Germinal center (tissue), 1 donor: ENCODE measurements at regions not wholly inside any gene's neighbourhood (a gene's known extent, or its start where the extent isn't known, plus 50 kb on each side); places are given as distances from the start of the nearest gene placed in this dataset.

Experiments used
- DNase-seq: peaks from one replicate; pipeline ENCODE4 v3.0.0; 2012; ENCODE audit warnings: mixed read lengths, low spot score

DNA sequence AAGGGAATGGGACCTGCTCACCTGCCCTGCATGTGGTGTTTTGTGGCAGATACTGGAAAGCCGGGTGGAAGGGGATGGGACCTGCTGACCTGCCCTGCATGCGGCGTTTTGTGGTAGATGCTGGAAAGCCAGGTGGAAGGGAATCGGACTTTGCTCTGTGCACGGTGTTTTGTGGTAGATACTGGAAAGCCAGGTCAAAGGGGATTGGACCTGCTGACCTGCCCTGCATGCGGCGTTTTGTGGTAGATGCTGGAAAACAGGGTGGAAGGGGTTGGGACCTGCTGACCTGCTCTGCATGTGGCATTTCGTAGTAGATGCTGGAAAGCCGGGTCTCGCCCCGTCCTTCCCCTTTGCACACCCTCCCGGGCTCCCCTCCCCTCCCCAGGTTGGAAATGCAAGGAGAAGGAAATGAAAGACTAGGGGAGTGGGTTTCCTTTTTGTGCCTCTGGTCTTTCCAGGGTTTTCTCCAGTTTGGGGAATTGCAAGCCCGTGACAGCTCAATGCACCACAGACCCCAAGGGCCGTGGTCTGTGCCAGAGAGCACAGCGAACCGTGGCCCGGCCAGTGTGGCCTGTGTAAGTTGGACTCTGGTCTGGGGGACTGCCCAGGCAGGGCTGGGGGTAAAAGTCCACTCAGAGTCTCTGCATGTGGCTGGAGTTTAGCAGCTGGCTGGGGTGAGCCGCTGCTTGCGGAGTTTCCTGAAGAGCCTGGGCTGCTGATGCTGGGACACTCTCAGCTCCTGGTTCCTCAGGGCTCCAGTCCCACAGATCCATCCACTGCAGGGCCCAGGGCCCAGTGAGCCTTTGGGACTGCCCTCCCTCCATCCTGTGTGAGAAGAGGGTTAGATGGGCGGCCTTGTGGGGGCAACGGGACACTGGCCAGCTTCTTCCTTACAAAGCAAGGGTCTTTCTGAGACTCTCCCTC, 105.5 kb downstream of the CRYAA start:
- no peak for DNase-seq

DNA sequence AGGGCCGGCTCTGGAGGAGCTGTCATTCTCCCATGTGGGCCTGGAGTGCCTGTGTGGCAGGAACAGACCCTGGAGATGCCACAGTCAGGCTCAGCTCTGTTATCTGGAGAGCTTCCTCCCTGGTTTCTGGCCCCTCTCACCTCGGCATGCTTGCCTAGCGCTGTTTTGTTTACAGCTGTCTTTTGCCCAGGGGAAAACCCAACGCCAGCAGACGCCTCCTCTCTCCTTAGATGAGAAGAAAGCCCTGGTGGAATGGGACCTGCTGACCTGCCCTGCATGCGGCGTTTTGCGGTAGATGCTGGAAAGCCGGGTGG, 104.9 kb downstream of the CRYAA start:
- peak; percentile 44 for DNase-seq

DNA sequence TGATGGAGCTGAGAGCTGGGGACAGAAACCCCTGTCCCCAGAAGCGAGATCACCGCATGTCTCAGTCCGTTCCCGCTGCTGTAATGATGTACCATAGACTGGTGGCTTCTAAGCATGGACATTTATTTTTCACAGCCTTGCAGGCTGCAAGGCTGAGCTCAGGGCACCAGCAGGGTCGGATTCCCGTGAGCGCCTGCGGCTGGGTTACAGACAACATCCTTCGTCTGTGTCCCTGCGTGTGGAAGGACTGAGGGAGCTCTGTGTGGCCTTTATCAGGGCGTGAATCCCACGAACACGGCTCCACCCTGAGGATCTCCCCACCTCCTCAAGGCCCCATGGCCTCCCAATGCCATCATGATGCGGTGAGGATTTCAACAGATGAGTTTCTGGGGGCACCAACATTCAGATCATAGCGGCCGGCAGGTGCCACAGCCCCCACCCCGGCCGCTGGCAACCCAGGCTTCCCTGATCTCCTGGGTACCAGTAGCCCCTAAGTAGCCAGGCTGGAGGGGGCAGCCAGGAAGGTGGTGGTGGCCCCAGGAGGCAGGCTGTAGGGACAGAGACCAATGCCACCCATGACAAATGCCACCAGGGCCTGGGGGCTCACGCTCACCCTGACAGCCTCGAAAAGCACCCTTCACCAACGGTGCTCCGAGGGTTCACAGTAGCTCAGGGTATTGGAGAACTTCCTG, 104.4 kb downstream of the CRYAA start:
- no peak for DNase-seq

DNA sequence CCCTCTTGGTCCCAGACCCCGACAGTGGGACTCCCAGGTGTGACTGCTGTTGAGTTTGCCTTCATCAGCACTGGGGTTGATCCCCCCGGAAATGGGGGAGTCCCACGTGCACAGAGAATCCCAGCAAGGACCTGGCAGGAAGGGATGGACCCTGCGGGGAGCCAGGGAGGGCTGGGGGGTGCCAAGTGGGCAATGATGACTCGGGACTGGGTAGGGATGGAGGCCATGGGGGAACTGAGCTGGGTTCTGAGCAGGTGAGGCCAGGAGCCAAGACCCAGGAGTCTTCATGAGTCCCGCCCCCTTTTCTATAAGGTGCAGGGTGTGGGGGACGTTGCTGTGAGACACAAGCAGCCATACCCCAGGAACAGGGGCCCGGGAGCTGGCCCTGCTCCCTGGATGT, 103.8 kb downstream of the CRYAA start:
- no peak for DNase-seq

DNA sequence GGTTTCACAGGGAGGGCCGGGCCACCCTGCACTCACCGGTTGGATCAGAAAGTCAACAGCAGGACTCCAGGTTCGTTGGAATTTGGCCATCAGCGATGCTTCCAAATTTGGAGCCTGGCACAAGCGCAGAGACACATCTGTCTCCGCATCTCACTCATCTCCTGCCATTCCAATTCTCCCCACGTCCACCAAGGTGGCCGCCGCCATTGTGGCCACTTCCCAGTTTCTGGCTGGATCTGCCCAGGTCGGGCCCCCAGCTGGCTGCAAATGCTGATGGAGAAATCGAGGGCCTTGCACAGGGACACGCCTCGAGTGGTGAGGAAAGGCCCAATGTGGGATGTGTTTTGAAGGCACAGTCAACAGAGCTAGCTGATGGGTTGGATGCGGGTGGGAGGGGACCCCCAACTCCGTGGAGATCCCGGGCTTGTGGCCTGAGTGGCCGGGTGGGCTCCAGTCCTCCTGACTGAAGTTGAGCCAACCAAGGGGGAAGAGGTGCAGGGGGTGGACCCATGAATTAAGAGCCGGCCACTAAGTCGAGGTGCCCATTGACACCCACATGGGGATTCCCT, 102.7 kb downstream of the CRYAA start:
- DNase-seq: no peak

DNA sequence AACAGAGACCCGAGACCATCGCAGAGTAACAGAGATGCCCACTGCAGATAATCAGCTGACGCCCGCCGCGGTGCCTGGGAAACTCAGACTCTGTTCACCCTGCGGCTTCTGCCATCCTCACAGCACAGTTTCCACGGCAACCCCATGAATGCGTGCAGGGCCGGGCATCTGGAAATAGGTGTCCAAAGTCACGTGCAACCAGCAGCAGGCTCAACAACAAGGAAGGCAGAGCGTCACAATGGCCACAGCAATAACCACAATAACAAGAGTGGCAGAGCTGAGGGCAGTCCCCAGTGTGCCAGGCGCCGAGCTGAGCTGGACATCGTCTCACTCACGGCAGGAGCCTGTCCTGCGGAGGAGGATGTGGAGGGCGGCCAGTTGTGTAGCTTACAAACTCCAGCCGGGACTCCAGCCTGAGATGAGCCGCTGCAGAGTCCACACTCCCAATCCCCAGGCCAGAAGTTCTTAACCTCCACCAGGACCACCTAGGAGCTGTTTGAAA, 102.0 kb downstream of the CRYAA start:
- DNase-seq: no peak

DNA sequence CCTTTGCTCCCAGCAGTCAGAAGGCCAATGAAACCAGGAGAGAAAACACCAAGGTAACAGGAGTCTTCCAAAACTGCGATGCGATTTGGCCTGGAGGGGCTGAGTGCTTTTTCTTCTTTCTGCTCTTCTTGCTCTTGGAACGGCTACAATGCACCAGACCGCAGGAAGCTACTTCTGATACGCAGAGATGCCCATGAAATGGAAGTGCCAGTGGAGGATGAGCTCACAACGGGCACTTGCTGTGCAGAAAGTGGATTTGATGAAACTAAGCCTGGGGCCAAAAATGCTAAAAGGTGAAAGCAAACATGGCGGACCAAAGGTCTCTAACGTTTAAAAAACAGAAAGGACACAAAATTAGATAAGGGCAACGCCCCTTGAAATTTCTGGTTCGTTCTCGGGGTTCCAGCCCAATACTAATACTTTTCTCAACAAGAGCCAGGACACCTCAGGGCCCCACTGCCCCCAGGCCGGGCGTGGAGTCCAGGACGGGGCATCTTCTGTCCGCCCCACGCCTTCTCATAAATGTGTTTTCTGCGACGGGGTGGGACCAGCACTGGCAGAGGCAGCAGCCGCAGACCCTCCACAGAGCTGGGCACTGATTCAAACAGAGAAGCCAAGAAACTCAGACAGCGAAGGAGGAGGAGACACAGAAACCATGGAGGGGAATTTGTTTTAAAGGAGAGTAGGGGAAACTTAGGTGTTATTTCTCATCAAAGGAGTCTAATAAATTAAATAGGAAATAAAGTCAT, 101.3 kb downstream of the CRYAA start:
- DNase-seq: no peak

DNA sequence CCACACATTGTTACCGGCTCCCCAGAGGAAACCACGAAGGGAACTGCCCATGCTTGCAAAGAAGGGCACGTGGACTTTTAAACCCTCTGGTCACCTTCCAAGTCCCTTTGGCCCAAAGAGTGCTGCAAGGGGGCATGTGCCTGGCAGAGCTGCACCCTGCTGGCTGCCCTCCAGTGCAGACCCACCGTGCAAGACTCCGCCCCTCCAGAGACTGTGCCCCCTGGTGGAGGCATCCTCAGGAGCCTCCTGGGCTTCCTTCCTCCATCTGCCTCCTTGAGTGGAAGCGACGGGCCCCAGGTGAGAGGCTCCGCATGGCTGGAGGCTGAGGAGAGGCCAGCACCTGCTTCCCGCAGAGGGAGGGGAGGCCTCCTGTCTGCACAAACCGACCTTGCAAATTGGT, 100.6 kb downstream of the CRYAA start:
- peak; percentile 77 for DNase-seq

DNA sequence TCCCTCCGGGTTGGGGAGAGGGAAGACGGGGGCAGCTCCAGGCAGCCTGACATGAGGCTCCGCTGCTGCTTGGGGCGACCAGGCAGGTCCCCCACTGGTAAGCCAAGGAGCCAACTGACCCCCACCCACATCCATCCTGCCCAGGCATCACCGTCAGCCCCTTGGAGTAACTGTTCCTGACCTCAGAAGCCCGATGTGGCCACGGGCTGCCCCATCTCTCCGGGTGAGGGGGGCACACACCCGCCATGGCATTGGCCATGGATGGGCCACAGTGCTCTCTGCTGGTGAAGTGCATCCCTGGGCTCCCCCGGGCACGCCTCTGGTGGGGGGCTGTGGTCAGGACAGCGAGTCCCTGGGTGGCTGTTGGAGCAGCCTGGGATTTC, 100.0 kb downstream of the CRYAA start:
- DNase-seq: no peak

DNA sequence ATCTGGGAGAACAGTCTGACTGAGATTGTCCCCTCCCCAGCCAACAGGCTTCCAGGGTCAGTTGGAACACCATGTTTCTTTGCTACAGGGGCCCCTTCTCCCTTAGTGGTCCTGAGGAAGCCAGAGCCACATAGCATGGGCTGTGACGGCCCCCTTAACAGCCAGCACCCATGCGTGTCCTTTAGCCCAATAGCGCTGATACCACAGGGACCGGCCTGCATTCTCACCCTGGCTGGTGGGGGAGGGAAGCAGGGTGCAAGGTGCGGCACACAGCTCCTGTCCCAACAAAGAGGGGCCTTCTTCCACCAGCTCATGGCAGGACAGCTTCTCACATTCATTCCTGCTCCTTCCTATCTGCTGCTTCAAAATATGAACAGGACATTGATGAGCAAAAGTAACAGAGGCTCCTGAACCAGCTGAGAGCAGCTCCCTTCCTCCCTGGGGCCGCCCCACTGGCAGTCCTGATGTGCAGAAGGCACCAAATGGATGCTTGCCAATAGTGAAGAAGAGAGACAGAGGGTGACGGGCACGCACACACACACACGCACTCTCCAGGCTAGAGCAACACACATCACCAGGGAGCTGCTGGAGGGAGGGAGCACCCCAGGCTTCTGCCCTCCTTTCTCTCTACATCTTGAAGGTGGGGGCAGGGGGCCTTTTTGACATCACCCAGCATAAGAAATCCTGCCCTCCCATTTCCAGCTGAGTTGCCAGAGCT, 99.4 kb downstream of the CRYAA start:
- DNase-seq: no peak

DNA sequence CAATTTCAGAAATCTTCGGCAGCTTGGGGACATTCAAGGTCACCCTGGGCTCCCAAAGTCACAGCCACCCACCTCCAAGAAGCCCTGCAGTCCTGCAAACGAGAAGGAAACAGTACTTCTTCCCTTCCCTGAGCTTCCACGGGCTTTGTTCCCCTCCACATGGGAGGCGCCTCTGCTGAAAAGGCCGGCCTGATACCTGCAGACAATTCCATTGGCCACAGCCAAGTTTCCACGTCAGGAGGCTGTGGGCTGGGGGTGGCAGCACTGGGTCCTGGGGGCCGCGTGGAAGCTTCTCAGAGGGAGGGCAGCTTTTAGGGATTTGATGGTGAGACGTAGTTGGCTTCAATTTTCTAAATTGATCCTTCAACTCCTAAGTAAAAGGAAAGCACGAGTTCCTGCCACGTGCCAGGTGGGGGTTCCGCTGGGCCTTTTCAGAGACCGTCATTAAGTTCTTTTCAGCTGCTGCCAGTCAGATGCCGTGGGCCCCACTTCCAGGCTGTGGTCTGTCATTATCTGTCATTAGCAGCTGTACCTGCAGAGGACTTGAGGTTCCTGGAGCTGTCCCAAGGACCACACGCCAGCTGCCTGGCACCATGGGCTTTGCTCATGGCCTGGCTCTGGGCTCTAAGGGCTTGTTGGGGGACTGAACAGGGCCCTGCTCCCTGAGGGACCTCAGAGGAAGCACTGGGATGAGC, 98.7 kb downstream of the CRYAA start:
- no peak for DNase-seq

DNA sequence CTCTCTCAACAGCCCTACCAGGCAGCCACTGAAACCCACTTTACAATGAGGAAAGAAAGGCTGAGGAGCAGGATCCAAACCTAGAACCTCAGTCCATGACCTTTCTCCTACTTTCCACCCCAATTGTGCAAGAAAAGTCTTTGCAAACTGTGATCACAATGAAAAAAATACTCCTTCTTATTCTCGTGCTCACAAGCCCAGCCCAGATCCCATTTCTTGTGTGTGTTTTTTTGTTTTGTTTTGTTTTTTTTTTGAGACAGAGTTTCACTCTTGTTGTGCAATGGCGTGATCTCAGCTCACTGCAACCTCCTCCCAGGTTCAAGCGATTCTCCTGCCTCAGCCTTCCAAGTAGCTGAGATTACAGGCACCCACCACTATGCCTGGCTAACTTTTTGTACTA, 97.7 kb downstream of the CRYAA start:
- DNase-seq: no peak

DNA sequence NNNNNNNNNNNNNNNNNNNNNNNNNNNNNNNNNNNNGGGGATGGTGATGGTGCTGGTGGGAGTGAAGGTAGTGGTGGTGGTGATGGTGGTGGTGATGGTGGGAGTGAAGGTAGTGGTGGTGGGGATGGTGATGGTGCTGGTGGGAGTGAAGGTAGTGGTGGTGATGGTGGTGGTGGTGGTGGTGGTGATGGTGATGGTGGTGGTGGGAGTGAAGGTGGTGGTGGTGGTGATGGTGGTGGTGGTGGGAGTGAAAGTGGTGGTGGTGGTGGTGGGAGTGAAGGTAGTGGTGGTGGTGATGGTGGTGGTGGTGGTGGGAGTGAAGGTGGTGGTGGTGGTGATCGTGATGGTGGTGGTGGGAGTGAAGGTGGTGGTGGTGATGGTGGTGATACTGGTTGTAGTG, 93.6 kb downstream of the CRYAA start:
- DNase-seq: no peak
